ENCODE measurements at regions not wholly inside any gene's neighbourhood (a gene's known extent, or its start where the extent isn't known, plus 50 kb on each side); places are given as distances from the start of the nearest gene placed in this dataset.
"Not testable (repeated sequence)": the region's sequence is repeated elsewhere in the genome, so short reads cannot be mapped to it uniquely, and the experiment has no call there.

DNA sequence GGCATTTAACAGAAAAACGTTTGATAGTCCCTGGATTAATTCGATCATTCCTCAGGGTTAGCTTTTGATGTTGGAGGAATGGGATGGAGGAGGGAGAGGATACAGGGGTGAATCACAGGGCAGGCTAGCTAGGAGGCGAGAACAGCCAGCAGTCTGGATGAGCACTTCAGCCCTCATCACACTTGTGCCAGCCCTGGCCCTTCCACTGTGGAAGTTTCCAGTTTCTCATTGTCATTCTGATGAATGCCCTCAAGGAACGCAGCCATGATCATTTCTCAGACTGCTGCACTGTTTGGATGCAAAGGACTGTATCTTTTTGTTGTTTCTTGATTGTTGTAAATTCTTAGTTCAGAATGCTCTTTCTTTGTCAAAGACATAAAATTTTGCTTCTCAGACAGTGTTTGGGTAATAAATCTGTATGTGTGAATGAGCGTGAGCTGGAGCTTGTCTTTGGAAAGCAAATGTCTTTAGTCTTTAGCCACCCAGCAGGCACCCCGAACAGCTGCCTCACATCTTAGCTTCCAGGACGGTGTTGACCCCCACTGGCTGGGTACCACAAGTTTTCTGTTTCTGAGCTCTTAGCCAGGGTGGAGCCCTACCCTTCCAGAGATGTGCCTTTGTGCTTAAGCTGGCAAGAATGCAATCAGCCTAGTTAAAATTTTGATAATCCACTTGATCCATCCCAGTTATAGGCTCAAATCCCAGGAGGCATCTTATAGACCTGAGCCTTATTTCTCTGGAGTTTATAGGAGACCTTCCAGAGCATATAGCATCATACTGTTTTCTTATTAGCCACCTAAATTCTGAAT is 121.1 kb downstream of the PDCD6IP start:
- no peak overlapping the region for H3K4me3 ChIP-seq (ENCODE audit: low read depth, low read length)
- DNase-seq (ENCODE audit: low read depth), result no peak

DNA sequence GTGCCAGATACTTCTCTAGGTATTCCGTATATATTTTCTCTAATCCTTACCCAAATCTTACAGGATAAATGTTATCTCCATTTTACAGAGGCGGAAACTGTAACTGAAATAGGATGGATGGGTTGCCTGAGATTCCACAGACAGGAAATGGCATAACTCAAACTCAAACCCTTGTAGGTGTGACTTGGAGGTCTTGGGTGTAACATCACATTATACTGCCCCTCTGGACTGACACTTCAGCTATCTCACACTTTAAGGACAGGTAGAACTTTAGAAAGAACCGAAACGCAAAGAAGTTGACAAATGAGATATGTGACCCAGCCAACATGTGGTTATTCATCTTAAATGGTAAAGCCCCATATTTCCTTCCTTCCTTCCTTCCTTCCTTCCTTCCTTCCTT is 122.1 kb downstream of the PDCD6IP start:
- no peak for DNase-seq (ENCODE audit: low read depth)
- H3K4me3 ChIP-seq (ENCODE audit: low read depth, low read length), result no peak overlapping the region

DNA sequence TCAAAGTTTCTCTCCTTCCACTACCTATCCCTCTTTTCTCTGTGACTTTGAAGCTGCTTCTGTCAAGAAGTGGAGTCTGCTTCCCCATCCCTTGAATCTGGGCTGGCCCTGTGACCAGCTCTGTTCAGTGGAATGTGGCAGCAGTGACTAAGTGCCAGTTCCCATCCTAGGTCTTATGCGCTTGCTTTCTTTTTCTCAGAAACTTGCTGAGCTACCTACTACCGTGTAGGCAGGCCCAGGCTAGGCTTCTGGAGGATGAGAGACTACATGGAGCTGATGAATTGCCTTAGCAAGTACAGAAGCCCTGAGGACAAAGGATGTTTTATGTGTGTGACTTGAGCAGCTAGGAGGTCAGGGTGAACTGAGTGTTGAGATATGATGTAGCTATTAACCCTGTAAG is 123.2 kb downstream of the PDCD6IP start:
- DNase-seq (ENCODE audit: low read depth), result no peak
- H3K4me3 ChIP-seq (ENCODE audit: low read depth, low read length), result no peak overlapping the region

DNA sequence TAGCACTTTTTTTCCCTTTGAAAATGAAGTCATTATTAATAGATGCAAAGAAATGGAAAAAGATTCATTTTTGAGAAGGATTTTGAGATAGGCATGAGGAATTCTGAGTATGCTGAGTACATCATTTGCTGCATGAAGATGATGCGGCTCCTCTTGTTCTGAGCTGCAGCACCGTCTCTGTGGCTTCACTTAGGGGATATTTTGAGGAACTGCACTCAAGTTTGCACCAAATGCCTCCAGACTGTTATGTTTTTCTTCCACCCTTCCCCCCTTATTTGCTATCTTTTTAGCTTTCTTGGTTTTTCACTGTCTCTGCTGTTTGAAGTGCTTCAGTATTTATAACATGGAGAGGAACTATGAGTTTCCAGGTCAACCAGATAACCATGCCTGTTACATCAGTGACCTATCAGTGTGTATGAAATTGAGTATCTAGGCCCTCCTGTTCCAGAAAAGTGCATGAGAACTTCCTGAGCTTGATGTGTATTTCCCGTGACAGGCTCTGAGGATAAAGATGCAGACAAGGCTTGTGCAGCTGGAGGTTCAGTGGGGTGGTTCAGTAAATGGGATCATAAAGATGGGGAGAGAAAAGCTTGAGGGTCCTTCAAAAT is 128.7 kb downstream of the PDCD6IP start:
- no peak for DNase-seq (ENCODE audit: low read depth)
- no peak overlapping the region for H3K4me3 ChIP-seq (ENCODE audit: low read depth, low read length)

DNA sequence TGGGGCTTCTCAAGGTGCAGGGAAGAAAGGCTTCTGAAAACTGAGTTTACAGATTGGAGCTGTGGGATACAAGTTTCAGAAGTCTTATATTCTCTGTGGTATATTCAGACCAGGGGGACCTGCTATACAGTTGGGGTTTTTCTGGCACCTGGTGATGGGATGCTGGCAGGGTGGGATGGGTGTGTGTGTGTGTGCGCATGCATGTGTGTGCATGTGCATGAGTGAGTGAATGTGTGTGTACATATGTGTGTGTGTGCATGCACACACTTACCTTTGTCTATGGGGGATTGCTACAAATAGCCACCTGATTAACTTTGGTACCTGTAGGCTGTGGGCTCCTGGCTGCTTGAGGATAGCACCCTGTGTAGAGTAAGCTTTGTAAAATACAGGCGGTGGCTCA is 131.4 kb downstream of the PDCD6IP start:
- no peak for DNase-seq (ENCODE audit: low read depth)
- H3K4me3 ChIP-seq (ENCODE audit: low read depth, low read length), result no peak overlapping the region

DNA sequence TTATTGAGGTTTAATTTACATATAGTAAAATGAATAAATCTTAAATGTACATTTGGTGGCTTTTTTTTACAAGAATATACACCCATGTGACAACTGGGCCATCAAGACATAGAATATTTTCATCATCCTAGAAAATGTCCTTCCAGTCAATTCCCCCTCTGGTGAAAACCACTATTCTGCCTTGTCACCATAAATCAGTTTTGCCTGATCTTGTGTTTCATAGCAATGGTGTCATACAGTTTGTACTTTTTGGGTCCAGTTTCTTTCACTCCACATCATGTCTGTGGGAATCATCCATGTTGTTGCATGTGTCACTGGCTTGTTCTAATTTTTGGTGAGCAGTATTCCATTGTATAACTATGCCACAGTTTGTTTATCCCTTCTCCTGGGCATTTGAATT is 133.1 kb downstream of the PDCD6IP start:
- H3K4me3 ChIP-seq (ENCODE audit: low read depth, low read length), result no peak overlapping the region
- no peak for DNase-seq (ENCODE audit: low read depth)

DNA sequence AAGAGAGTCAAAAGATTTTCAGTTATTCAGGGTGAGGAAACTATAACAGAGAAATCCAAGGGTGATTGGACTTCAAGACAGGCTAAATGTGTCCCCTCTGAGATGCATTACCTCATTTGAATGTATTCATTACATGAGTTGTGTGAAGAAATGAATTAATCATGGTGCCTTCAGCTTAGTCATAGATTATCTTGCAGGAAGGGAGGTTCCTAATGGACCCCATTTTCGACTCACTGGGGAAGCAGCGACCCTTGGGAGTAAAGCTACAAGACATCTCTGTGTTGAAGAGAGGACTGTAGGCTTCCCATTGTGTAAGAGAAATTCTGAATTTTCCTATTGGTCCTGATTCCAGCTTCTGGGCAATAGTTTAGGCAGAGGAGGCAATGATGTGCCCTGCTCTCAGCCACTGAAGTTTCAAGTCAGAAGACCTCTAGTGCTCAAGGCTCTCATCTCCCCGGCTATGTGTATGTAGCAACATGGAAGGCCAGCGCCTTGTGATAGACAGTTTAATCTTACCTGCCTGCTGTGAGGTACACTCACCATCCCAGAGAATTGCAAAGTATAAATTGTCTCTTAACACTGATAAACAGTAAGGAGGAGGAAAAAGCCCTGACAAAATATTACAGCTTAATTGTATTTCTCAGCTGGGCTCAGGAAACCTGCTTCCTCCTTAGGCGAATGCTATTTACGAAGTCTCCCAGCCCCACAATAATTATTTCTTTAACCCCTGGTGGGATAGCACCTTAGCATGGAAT is 133.8 kb downstream of the PDCD6IP start:
- no peak overlapping the region for H3K4me3 ChIP-seq (ENCODE audit: low read depth, low read length)

DNA sequence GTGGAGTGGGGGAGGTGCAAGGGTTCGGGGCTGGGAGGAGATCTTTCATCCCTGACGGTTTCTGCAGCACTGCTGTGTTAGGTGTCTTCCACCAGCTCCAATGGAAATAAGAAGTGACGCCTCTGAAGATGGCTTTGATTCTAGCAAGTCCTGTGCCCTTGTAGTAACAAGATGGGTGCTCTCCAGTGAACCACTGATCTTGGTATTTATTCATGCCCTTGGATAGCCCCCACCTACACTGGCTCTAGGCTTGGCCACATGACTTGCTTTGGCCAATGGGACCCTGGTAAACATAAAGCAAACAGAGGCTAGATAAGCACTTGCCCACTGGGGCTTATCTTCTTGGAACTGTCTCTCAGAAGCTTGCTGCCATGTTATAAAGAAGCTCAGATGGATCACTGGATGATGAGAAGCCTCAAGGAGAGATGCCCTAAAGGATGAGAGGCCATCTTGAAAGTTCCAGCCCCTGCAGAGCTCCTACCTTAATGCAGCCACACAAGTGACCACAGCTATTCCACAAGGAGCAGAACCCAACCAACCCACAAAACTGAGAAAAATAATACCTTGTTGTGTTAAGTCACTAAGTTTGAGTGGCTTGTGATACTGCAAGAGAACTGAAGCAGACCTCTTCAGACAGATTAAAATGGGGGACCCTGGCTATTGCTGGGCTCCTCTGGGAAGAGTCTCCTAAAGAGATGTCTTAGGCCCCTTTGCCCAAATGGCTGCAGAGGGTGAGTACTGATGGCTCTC is 137.9 kb downstream of the PDCD6IP start:
- no peak for DNase-seq (ENCODE audit: low read depth)
- no peak overlapping the region for H3K4me3 ChIP-seq (ENCODE audit: low read depth, low read length)

More for the DNA sequence above, 133.8 kb downstream of the PDCD6IP start:
- no peak for DNase-seq (ENCODE audit: low read depth)

DNA sequence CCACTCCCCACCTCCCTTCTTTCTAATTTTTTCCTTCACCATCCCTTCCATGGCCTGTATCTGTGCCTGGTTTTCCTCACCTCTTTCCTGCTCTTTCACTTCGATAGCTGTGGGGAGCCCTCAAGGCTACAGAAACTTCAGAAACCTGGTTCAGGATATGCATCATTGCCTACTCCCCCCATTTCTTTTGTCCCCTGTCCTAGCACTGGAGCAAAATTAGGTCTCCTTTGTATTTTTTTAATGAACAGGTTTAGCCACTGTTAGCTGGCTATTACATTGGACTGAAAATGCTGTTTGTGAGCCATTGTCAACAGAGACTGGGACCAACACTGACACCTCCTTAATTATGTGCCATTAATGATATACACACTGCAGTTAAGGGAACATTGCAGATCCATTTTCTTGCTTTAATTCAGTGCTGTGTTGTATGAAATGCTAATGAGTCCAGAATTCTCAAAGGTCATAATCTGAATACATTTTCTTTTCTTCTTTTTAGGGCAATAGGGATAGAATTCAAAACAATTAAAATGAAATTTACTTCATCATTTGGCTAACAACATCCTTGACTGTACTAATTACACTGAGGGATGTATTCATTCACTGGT is 138.6 kb downstream of the PDCD6IP start:
- H3K4me3 ChIP-seq (ENCODE audit: low read depth, low read length), result no peak overlapping the region
- no peak for DNase-seq (ENCODE audit: low read depth)

DNA sequence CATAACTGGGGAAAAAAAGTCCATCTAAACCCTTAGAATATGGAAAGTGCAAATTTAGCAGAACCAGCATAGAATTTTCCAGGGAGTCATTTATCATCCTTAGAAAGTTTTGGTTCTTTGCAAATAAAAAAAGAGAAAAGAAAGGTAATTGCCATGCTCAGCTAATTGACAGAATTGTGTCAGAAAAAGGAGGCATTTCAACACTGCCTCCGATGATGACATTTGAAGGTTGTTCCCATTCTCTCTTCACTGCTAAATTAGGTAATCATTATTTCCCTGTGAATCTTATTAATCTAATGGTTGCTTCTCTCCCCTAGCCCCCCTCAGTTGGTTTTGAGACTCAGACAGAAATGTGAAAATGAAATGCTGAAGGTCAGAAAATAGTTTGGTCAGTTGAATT is 139.2 kb downstream of the PDCD6IP start:
- no peak overlapping the region for H3K4me3 ChIP-seq (ENCODE audit: low read depth, low read length)
- no peak for DNase-seq (ENCODE audit: low read depth)

DNA sequence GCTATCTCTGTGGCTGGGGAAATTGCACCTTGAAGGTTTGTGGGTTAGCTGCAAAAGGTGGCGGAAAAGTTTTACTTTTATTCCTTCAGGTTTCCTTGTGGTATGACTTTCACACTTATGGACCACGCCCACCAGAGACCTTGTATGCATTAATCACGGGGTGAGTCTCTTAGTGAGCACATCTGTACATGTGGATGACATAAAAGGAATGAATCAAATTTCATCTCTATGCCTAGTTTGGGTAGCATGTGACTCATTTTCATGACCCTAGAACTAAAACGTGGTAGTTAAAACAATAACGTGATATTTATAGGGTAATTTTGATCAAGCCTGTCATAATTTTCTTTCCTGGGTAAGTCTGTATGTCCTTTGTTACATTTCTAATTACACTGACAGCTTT is 141.7 kb downstream of the PDCD6IP start:
- DNase-seq (ENCODE audit: low read depth), result no peak
- H3K4me3 ChIP-seq (ENCODE audit: low read depth, low read length), result no peak overlapping the region

DNA sequence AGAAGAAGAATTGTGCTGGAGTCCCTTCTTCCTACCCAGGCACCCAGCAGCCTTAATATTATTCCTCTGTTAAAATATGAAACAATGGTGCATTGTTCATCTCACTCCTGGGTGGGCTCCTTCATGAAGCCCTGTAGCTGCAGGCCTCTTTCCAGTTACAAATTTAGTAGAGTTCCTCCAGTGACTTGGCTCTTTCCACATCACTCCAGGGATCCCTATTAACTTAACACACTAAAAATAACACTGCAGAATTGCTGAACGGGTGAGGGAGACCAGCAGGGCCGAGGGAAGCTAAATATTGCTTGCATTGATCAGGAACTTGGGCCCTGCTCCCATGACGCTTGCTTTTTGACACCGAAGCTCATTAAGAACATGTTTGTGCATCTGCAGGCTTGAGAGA is 142.3 kb downstream of the PDCD6IP start:
- no peak for DNase-seq (ENCODE audit: low read depth)
- no peak overlapping the region for H3K4me3 ChIP-seq (ENCODE audit: low read depth, low read length)

DNA sequence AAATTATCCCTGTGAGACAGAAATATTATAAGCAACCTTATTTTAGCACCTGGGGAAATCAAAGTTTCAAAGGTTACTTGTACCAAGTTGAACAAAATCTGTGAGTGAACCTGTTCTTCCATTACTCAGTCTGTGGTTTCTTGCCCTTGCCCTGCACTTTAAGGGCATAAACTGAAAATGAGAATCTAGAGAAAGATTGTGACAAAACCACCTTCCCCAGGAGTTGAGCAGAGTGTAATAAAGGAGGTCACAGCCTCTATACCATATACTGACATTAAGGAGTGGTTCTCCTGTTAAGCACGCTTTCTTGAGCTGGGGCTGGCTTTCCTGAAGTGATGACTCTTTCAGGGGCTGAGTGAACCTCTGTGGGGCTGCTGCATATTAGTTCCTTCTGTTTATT is 143.4 kb downstream of the PDCD6IP start:
- no peak for DNase-seq (ENCODE audit: low read depth)
- H3K4me3 ChIP-seq (ENCODE audit: low read depth, low read length), result no peak overlapping the region

DNA sequence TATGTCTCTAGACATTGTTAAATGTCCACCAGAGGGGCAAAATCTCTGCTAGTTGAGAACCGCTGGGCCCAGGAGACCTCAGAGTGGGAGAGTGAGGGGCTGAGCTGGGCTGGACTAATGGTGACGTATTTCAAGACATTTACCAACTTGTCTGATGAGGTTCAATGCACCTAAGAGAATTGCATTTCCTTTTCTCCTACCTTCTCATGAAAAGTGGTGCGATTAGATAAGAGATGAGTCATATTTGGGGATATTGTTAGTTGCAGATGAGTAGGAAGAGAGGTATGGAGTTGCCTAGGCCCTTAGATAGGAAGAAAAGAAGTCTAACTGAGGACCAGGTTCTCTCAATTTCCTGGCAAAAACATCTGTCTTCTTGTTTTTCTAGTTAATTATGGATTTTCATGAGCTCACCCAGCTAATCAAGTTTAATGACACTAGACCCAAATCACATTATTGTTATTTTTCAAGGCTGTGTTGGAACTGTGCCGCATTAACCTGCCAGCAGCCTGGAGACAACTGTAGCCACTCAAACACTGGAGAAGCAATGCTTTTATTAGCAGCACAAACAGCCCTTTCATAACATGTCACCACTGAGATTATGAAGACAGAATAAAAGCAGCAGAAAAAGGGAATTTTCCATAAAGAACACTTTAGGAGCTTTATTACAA is 144.2 kb downstream of the PDCD6IP start:
- H3K4me3 ChIP-seq (ENCODE audit: low read depth, low read length), result no peak overlapping the region
- no peak for DNase-seq (ENCODE audit: low read depth)

DNA sequence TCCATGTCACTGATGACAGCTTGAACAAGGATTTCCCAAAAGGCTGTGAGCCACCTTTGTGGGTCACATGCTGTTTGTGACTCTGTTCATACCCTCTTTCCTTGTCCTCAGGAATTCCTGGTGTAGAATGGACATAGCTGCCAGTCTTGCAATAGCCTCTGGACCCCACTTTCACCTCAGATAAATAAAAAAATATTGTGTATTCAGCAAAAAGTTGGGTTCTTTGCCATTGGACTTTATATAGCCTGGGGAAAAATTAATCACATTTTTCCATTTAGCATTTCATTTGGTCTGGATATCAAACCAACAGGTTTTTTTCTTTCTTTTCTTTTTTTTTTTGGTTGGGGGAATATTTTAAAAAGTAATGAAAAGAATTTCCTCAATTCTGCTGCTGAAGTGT is 144.8 kb downstream of the PDCD6IP start:
- DNase-seq (ENCODE audit: low read depth), result no peak
- H3K4me3 ChIP-seq (ENCODE audit: low read depth, low read length), result no peak overlapping the region

DNA sequence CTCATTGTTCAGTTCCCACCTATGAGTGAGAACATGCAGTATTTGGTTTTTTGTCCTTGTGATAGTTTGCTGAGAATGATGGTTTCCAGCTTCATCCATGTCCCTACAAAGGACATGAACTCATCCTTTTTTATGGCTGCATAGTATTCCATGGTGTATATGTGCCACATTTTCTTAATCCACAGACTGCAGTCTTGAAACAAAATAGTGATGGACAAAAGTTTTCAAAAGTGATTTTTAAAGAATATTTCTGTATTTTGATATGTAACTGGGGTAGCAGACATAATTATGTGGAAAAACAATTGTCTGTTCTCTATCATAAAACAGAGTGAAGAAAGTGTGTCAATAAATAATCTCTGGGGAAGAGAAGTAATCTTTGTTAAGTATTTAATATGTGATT is 148.2 kb downstream of the PDCD6IP start:
- H3K4me3 ChIP-seq (ENCODE audit: low read depth, low read length); DNase-seq (ENCODE audit: low read depth): not testable (repeated sequence)

DNA sequence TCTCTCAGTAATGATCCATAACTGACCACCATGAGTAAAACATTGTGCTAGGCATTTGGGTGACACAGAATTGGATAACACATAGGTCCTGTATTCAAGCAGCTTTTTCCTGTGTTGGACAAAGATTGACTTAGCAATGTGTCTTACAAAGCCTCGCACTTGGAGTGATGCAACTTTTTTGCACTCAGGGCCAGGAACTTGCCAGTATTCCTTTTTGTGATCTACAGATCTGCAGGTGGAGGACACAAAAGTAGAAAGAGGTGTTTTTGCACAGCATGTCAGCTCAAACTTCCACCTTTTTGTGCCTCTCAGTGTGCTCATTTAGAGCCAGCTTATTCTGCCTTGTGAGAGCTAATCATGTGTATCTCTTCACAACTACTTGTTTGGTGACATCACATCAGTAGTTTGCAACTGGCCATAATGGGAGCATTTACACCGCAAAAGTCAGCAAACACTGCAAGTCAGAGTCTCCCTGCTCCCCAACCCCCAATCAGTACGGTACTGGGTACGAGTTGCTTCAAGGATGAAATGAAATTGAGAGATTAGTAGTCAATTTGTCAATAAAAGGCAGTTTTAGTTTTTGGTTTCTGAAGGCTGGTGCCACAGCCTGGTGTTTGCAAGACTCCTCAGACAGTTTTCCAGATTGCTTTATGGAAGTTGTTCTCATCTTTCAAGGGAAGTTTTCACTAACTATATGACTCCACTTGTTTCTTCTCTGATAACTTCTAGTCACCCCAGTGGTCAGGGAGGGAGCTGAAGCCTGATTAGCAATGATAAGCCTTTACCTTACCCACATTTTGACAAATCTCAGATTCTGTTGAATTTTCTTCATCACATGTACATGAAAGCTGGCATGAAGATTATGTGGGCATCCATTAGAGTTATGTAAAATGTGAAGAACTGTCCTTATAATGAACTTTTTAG is 149.1 kb downstream of the PDCD6IP start:
- DNase-seq (ENCODE audit: low read depth), result no peak
- H3K4me3 ChIP-seq (ENCODE audit: low read depth, low read length), result no peak overlapping the region

DNA sequence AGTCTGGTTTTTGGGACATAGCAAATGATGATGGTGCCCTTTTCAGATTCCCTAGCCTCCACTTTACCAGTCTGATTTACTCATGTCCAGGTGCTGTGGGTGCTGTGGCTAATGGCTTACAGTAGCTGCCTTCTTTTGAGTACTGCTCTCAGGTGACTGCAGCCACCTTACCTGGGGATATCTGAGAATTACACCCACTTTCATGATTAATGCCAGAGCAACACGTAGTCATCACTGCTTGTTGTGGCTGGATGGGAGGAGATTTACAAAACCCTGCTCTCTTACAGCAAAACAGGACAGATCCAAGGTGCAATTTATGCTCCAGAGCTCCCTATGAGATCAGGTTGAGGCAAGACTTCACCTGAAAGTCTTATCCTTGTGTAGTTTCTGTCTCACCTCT is 150.6 kb downstream of the PDCD6IP start:
- no peak overlapping the region for H3K4me3 ChIP-seq (ENCODE audit: low read depth, low read length)
- no peak for DNase-seq (ENCODE audit: low read depth)

All from skeletal muscle cell (primary cell).